HepG2 (cell line): ENCODE measurements at regions not wholly inside any gene's neighbourhood (a gene's known extent, or its start where the extent isn't known, plus 50 kb on each side); places are given as distances from the start of the nearest gene placed in this dataset.
"Not testable (repeated sequence)": the region's sequence is repeated elsewhere in the genome, so short reads cannot be mapped to it uniquely, and the experiment has no call there.

Experiments used
- ATAC-seq: fragments of 200-7000 bp; cut with Tn5 transposase; 3 replicates; pipeline ENCODE4 v1.9.1; 2020; ENCODE audit warnings: mild to moderate bottlenecking, moderate library complexity
- BruUV-seq: library from RNA; stranded (reverse); fragments of 400-500 nt; replicated peaks from 2 replicates; lab custom pipeline; 2021; lab: Mats Ljungman, UMichigan
- CTCF ChIA-PET: fragments of 300-600 bp; formaldehyde crosslinking; extraction: SDS; loops from one replicate; lab custom pipeline; 2021; ENCODE audit warnings: low total read pairs, inconsistent platforms, low intra/inter-chr PET ratio; lab: Yijun Ruan, JAX
- POLR2A ChIA-PET: fragments of 350-600 bp; sonication (Branson Sonifier 250); formaldehyde crosslinking; loops from one replicate; lab custom pipeline; 2020; ENCODE audit warnings: antibody characterized with exemption, inconsistent platforms; lab: Yijun Ruan, JAX
- DNase-seq: peaks from one replicate; pipeline ENCODE4 v3.0.0-alpha.2; 2015; ENCODE audit warnings: low spot score
- FAIRE-seq: peaks from 3 replicates; lab custom pipeline; 2011; peaks lifted over from hg19 to GRCh38; lab: Jason Lieb, UNC
- H2AFZ ChIP-seq: one replicate; pipeline ENCODE4 v1.6.1; 2011; ENCODE audit warnings: low read length, inconsistent platforms
- H3K27ac ChIP-seq: fragments of 300-600 bp; 3 replicates; pipeline ENCODE4 v1.8.0; 2011; ENCODE audit warnings: mixed run types, mild to moderate bottlenecking, mixed read lengths, low read length, inconsistent platforms; ENCODE audit not compliant: insufficient read depth; ENCODE audit errors: extremely low read length
- H3K27me3 ChIP-seq, 2 experiments: fragments of 200-600 bp in 1 of 2; 2 replicates in 1 of 2; 3 replicates in 1 of 2; pipeline versions ENCODE4 v1.6.0 to v1.8.0; 2011; ENCODE audit warnings: low read length in 2 of 2, mild to moderate bottlenecking in 2 of 2, moderate library complexity in 2 of 2, inconsistent platforms in 1 of 2; ENCODE audit not compliant: insufficient read depth in 2 of 2, control insufficient read depth in 1 of 2
- H3K36me3 ChIP-seq, 2 experiments: fragments of 200-600 bp in 1 of 2; replicated peaks in 1 of 2; 2 replicates in 1 of 2; 3 replicates in 1 of 2; pipeline versions ENCODE4 v1.5.1 to v1.8.0; 2011; ENCODE audit warnings: low read length in 2 of 2, inconsistent platforms in 1 of 2; ENCODE audit not compliant: insufficient read depth in 2 of 2, control insufficient read depth in 1 of 2
- H3K4me1 ChIP-seq: 2 replicates; pipeline ENCODE4 v1.5.1; 2012; ENCODE audit warnings: low read length, inconsistent platforms; ENCODE audit not compliant: insufficient read depth
- H3K4me2 ChIP-seq: 2 replicates; pipeline ENCODE4 v1.6.0; 2011; ENCODE audit warnings: low read depth, low read length, inconsistent platforms
- H3K4me3 ChIP-seq, 3 experiments: fragments of 200-600 bp in 1 of 3; sonication (generic), shearing (Covaris generic) in 1 of 3; replicated peaks in 1 of 3; 2 replicates each; pipeline ENCODE4 v1.5.1; 2011 to 2016; ENCODE audit warnings: low read length in 3 of 3, inconsistent platforms in 2 of 3, low read depth in 2 of 3, mild to moderate bottlenecking in 2 of 3, control low read depth in 1 of 3, mixed read lengths in 1 of 3; ENCODE audit not compliant: insufficient read depth in 1 of 3
- H3K79me2 ChIP-seq: one replicate; pipeline ENCODE4 v1.6.1; 2011; ENCODE audit warnings: low read length, inconsistent platforms; ENCODE audit not compliant: insufficient read depth
- H3K9ac ChIP-seq: 2 replicates; pipeline ENCODE4 v1.6.0; 2011; ENCODE audit warnings: mild to moderate bottlenecking, low read depth, low read length, inconsistent platforms; ENCODE audit not compliant: insufficient read depth
- H3K9me3 ChIP-seq: 2 replicates; pipeline ENCODE4 v1.5.1; 2012; ENCODE audit warnings: mild to moderate bottlenecking, low read length
- H4K20me1 ChIP-seq: 2 replicates; pipeline ENCODE4 v1.6.0; 2011; ENCODE audit warnings: inconsistent platforms, mild to moderate bottlenecking, low read length, moderate library complexity; ENCODE audit not compliant: insufficient read depth
- HES4 ChIP-seq: sonication (generic); formaldehyde crosslinking; IDR thresholded peaks from 2 replicates; pipeline ENCODE4 v1.9.0; 2021; ENCODE audit warnings: mild to moderate bottlenecking, missing genetic modification reagents, borderline replicate concordance
- RXRB ChIP-seq: IDR thresholded peaks from 2 replicates; pipeline ENCODE4 v1.6.1; 2016; ENCODE audit warnings: borderline replicate concordance, missing genetic modification reagents, missing compliant biosample characterization
- ZNF550 ChIP-seq: sonication (generic); formaldehyde crosslinking; IDR thresholded peaks from 2 replicates; pipeline ENCODE4 v1.4.0; 2020; ENCODE audit warnings: mild to moderate bottlenecking, missing genetic modification reagents, borderline replicate concordance
- ZNF558 ChIP-seq: sonication (generic); formaldehyde crosslinking; IDR thresholded peaks from 2 replicates; pipeline ENCODE4 v1.9.0; 2022; ENCODE audit warnings: mild to moderate bottlenecking, missing genetic modification reagents, borderline replicate concordance
- ZSCAN21 ChIP-seq: sonication (generic); formaldehyde crosslinking; IDR thresholded peaks from 2 replicates; pipeline ENCODE4 v1.8.0; 2022; ENCODE audit warnings: mild to moderate bottlenecking, missing genetic modification reagents, moderate library complexity, borderline replicate concordance
- WGBS: methylation state at CpG from one replicate; pipeline ENCODE4 v1.1.6; 2017; ENCODE audit warnings: low lambda C conversion rate; 5-methylcytosine and 5-hydroxymethylcytosine counted together
- in situ Hi-C: cut with HindIII; loops from 2 replicates; pipeline ENCODE4 v1.10.0; 2017; ENCODE audit warnings: low pct_unique_long_range_greater_than_20kb; ENCODE audit not compliant: extremely low pct_ligation_motif_present
- intact Hi-C: fragments of 100-400 bp; cut with micrococcal nuclease; formaldehyde crosslinking; loops from one replicate; pipeline ENCODE4 v1.10.0; 2022; ENCODE audit not compliant: unreplicated experiment

- FAIRE-seq (no peak), ATAC-seq (no peak)
- intact Hi-C loops, result no loop called here
Observed at GRCh38 chrX:10702031-10702430, 81.6 kb upstream of the MID1 start.

DNA sequence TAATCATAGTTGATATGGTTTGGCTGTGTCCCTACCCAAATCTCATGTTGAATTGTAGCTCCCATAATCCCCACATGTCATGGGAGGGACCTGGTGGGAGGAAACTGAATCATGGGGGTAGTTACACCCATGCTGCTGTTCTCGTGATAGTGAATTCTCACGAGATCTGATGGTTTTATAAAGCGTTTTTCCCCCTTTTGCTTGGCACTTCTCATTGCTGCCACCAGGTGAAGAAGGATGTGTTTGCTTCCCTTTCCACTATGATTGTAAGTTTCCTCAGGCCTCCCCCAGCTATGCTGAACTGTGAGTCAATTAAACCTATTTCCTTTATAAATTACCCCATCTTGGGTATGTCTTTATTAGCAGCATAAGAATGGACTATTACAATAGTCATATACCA lies 86.0 kb upstream of the MID1 start:
- DNase-seq, H3K27me3 ChIP-seq, H4K20me1 ChIP-seq, FAIRE-seq, H3K27ac ChIP-seq, H3K4me2 ChIP-seq, H3K4me3 ChIP-seq, intact Hi-C loops, H3K4me1 ChIP-seq, CTCF ChIA-PET, BruUV-seq, H3K36me3 ChIP-seq, H2AFZ ChIP-seq, H3K9me3 ChIP-seq, H3K79me2 ChIP-seq, in situ Hi-C loops, POLR2A ChIA-PET, ATAC-seq, H3K9ac ChIP-seq: not testable (repeated sequence)
- no CpG with 5 or more reads among the region's 3 CpGs for WGBS

More at GRCh38 chrX:10702031-10702430, 81.6 kb upstream of the MID1 start:
- BruUV-seq, result no TSS peak
- ChIA-PET POLR2A (no interaction called here), CTCF (no interaction called here)
- H4K20me1 ChIP-seq, result no peaks in the 10 kb centered on the region
- H3K27ac ChIP-seq, result no peak overlapping the region
- no peaks in the 10 kb centered on the region for H3K79me2 ChIP-seq
- in situ Hi-C loops, result no loop called here
- DNase-seq, result no peak
- no peak overlapping the region for H3K4me2 ChIP-seq
- H3K36me3 ChIP-seq, result no peaks in the 10 kb centered on the region
- no CpG with 5 or more reads among the region's 4 CpGs for WGBS
- TF ChIP-seq ZNF558 (no peak), RXRB (no peak), ZSCAN21 (no peak), HES4 (CRISPR knock-in tag) (no peak), ZNF550 (CRISPR knock-in tag) (no peak)
- no peaks in the 10 kb centered on the region for H3K4me1 ChIP-seq
- no peak overlapping the region for H2AFZ ChIP-seq
- H3K9me3 ChIP-seq, result no peaks in the 10 kb centered on the region
- H3K9ac ChIP-seq, result no peak overlapping the region
- H3K4me3 ChIP-seq, result no peak overlapping the region
- H3K27me3 ChIP-seq, result no peaks in the 10 kb centered on the region
